Body of pancreas (tissue), 4 donors: ENCODE measurements at regions not wholly inside any gene's neighbourhood (a gene's known extent, or its start where the extent isn't known, plus 50 kb on each side); places are given as distances from the start of the nearest gene placed in this dataset.

ENCODE experiments used
- ATAC-seq: fragments of 150-250 bp; one replicate; pipeline ENCODE4 v1.9.1; 2016
- DNase-seq, 4 donors: peaks; one replicate each; pipeline ENCODE4 v3.0.0-alpha.2; 2019
- H3K27ac ChIP-seq, 4 donors: fragments of 200-600 bp; sonication (generic); 1 replicate in 3 of 4; 2 replicates in 1 of 4; pipeline versions ENCODE4 v1.5.1 to v1.6.1; 2016 to 2019; ENCODE audit warnings: mild to moderate bottlenecking in 1 of 4, mixed read lengths in 1 of 4, moderate library complexity in 1 of 4
- H3K27me3 ChIP-seq, 2 donors: fragments of 200-600 bp; sonication (generic); one replicate each; pipeline ENCODE4 v1.6.0; 2016; ENCODE audit warnings: mild to moderate bottlenecking in 1 of 2
- H3K36me3 ChIP-seq, 2 donors: fragments of 200-600 bp; sonication (generic); replicated peaks in 1 of 2; 2 replicates each; pipeline ENCODE4 v1.5.1; 2016; ENCODE audit warnings: low read depth in 2 of 2; ENCODE audit not compliant: insufficient read depth in 1 of 2
- H3K4me1 ChIP-seq: fragments of 200-600 bp; sonication (generic); one replicate; pipeline ENCODE4 v1.6.0; 2016
- H3K4me3 ChIP-seq, 2 donors: fragments of 200-600 bp; sonication (generic); 1 replicate in 1 of 2; 2 replicates in 1 of 2; pipeline ENCODE4 v1.5.1; 2016 to 2019
- H3K9me3 ChIP-seq, 3 donors: fragments of 200-600 bp; sonication (generic); 1 replicate in 2 of 3; 2 replicates in 1 of 3; pipeline ENCODE4 v1.5.1; 2016
- POLR2A ChIP-seq, 3 donors: fragments of 450-650 bp; IDR thresholded peaks; one replicate each; pipeline ENCODE4 v1.6.1; 2016; ENCODE audit warnings: antibody characterized with exemption in 3 of 3, mild to moderate bottlenecking in 2 of 3
- WGBS, 2 donors: methylation state at CpG; one replicate each; pipeline ENCODE4 v1.1.5; 2017; 5-methylcytosine and 5-hydroxymethylcytosine counted together
- intact Hi-C: fragments of 100-400 bp; cut with DNase I; formaldehyde crosslinking; loops from one replicate; pipeline ENCODE4 v1.15.1; 2023
- TF ChIP-seq, protein P1 (sequence below), 7 experiments: fragments of 450-650 bp in 4 of 7; fragments of 200-600 bp in 3 of 7; sonication (generic) in 3 of 7; IDR thresholded peaks; one replicate each; pipeline ENCODE4 v1.5.1; 2016 to 2019; ENCODE audit warnings: antibody characterized with exemption in 7 of 7

GRCh38 chr1:64357422-64357821 lies 112.5 kb upstream of the CACHD1 start:
- Histone ChIP-seq H3K9me3 (no peaks in the 10 kb centered on the region), H3K36me3 (no peaks in the 10 kb centered on the region), H3K27me3 (no peaks in the 10 kb centered on the region), H3K27ac (peak overlapping the region in 2 of 4 donors; percentile 33 to 60), H3K4me1 (no peaks in the 10 kb centered on the region), H3K4me3 (no peak overlapping the region)
- intact Hi-C loops: no loop called here
- no peak for TF ChIP-seq POLR2A (IDR thresholded peaks at IDR 0.05)
- TF ChIP-seq, protein P1, sequence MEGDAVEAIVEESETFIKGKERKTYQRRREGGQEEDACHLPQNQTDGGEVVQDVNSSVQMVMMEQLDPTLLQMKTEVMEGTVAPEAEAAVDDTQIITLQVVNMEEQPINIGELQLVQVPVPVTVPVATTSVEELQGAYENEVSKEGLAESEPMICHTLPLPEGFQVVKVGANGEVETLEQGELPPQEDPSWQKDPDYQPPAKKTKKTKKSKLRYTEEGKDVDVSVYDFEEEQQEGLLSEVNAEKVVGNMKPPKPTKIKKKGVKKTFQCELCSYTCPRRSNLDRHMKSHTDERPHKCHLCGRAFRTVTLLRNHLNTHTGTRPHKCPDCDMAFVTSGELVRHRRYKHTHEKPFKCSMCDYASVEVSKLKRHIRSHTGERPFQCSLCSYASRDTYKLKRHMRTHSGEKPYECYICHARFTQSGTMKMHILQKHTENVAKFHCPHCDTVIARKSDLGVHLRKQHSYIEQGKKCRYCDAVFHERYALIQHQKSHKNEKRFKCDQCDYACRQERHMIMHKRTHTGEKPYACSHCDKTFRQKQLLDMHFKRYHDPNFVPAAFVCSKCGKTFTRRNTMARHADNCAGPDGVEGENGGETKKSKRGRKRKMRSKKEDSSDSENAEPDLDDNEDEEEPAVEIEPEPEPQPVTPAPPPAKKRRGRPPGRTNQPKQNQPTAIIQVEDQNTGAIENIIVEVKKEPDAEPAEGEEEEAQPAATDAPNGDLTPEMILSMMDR (IDR thresholded peaks at IDR 0.05): no peak
- WGBS, 2 donors: 35 to 45% methylated on average over 6 of the region's 6 CpGs
- ATAC-seq: no peak
- DNase-seq: no peak

DNA sequence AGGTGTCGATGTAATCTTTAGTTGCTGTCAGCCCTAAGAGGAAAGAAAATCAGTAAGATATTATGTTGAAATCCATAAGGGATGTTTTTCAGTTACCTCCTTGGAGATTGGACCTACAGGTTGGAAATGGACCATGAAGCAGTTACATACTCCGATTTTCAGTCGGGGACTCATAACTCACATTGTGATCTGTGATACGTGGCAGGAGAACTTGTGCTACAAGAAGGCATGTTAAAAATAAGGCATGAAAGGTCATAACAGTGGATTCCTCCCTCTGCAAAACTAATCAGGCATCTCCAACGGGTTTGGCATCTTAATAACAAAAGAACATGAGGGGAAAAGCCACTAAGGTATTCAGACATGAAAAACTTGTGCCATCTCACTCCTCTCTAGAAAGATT lies 111.2 kb upstream of the CACHD1 start:
- TF ChIP-seq, protein P1 (IDR thresholded peaks at IDR 0.05): no peak
- TF ChIP-seq POLR2A (IDR thresholded peaks at IDR 0.05): no peak
- WGBS, 2 donors: 68 to 76% methylated on average over 5 of the region's 5 CpGs
- no peaks in the 10 kb centered on the region for H3K36me3 ChIP-seq
- H3K4me3 ChIP-seq: no peak overlapping the region
- no peaks in the 10 kb centered on the region for H3K4me1 ChIP-seq
- no peak for DNase-seq
- no peak for ATAC-seq
- intact Hi-C loops: no loop called here
- no peaks in the 10 kb centered on the region for H3K9me3 ChIP-seq
- no peaks in the 10 kb centered on the region for H3K27me3 ChIP-seq
- H3K27ac ChIP-seq: no peak overlapping the region

- H3K4me1 ChIP-seq: no peaks in the 10 kb centered on the region
- intact Hi-C loops: no loop called here
- H3K4me3 ChIP-seq: no peak overlapping the region
- TF ChIP-seq, protein P1 (IDR thresholded peaks at IDR 0.05): no peak
- TF ChIP-seq POLR2A (IDR thresholded peaks at IDR 0.05): no peak
- H3K9me3 ChIP-seq: no peaks in the 10 kb centered on the region
- no peak overlapping the region for H3K27ac ChIP-seq
- H3K36me3 ChIP-seq: no peaks in the 10 kb centered on the region
- ATAC-seq (no peak), DNase-seq (no peak)
- WGBS, 2 donors: 86 to 95% methylated on average over 3 of the region's 3 CpGs
- no peaks in the 10 kb centered on the region for H3K27me3 ChIP-seq
Measured at GRCh38 chr1:64361974-64362373, 108.0 kb upstream of the CACHD1 start.

DNA sequence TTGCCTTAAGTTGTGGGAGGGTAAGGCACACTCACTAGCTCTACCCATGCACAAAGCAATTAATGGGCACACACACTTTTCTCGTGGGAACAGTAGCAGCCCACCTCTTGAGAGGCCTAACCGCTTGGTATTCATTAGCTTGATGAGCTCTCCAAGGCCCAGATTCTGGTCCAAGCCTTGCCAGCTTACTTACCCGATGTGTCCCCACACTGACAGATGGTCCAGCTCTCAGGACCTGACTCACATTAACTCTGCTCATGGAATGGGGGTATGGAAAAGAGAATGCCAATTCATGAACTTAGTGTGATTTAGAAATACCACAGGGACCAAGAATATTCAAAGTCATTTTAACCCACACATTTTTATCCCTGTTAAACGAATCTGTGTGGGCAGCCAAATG lies 106.8 kb upstream of the CACHD1 start:
- H3K9me3 ChIP-seq: no peaks in the 10 kb centered on the region
- no peaks in the 10 kb centered on the region for H3K27me3 ChIP-seq
- ATAC-seq: no peak
- no peak overlapping the region for H3K4me3 ChIP-seq
- no peaks in the 10 kb centered on the region for H3K36me3 ChIP-seq
- no peak overlapping the region for H3K27ac ChIP-seq
- H3K4me1 ChIP-seq: no peaks in the 10 kb centered on the region
- TF ChIP-seq, protein P1 (IDR thresholded peaks at IDR 0.05): no peak
- no peak for TF ChIP-seq POLR2A (IDR thresholded peaks at IDR 0.05)
- intact Hi-C loops: no loop called here
- WGBS, 2 donors: 61 to 64% methylated on average over 4 of the region's 4 CpGs
- DNase-seq: peak in 3 of 4 donors; percentile 4 to 35 (median 17)

DNA sequence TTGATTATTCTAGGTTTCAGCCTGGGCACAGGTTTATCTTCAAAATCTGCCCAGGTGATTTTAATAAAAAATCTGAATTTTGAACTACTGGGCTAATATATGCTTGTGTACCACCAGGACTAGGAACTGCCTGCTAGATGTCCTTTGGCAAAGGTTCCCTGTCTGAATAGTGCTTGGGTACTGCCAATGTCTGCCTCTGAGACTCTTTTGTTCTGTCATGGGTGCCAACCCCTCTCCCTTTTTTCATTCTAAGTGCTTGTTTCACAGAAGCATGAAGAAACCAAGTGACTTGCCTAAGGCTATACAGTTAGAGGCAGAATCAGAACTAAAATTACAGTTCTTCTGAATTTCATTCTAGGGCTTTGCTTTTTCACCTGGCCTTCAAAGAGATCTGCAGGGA lies 106.3 kb upstream of the CACHD1 start:
- ATAC-seq (no peak), DNase-seq (no peak)
- no peak for TF ChIP-seq POLR2A (IDR thresholded peaks at IDR 0.05)
- TF ChIP-seq, protein P1 (IDR thresholded peaks at IDR 0.05): no peak
- Histone ChIP-seq H3K27me3 (no peaks in the 10 kb centered on the region), H3K4me3 (no peak overlapping the region), H3K4me1 (no peaks in the 10 kb centered on the region), H3K36me3 (no peaks in the 10 kb centered on the region), H3K27ac (no peak overlapping the region), H3K9me3 (no peaks in the 10 kb centered on the region)
- intact Hi-C loops: no loop called here
